Activated CD4-positive, alpha-beta T cell treated with anti-CD3 and anti-CD28 coated beads, Interleukin-2, amount 50 U/mL, for 1 hour (primary cell): ENCODE measurements at regions not wholly inside any gene's neighbourhood (a gene's known extent, or its start where the extent isn't known, plus 50 kb on each side); places are given as distances from the start of the nearest gene placed in this dataset.

Source experiments
- DNase-seq: peaks from one replicate; pipeline ENCODE4 v3.0.0-alpha.2; 2020

DNA sequence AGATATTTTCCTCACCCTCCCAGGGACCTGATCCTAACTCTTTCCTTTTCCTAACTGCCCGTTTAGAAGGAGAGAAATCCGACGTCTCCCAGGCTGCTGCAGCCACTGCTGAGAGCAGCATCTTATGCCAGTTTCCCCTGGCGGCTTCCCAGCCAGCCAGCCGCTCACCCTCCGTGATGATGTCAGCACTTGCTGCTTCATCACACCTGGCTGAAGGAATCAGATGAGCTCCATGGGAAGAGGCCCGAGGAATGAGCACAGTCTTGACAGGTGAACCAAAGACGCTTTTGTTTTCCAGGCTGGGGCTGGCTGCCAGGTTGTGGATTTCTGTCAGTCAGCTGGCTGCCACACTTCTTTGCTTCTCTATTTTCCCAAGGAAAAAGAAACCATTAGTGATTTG is 445.1 kb upstream of the RBMS3 start:
- no peak for DNase-seq

DNA sequence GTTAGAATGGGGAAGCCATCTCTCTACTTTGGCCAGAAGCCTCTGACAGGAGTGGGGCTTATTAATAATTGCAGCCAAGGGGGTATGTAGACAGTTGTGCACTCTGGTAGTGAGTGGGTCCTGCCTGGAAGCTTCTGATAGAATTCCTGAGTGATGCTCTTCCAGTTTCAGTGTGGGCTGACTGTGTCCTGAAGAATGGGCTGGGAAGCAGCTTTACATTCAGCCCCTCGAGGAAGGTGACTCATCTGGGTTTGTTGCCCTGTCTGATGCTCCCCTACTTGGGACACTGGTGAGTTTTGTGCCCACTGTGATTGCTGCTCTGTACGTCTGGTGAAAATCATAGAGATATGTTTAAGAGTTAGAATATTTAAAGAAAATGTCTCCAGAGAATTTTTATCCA is 444.7 kb upstream of the RBMS3 start:
- no peak for DNase-seq

DNA sequence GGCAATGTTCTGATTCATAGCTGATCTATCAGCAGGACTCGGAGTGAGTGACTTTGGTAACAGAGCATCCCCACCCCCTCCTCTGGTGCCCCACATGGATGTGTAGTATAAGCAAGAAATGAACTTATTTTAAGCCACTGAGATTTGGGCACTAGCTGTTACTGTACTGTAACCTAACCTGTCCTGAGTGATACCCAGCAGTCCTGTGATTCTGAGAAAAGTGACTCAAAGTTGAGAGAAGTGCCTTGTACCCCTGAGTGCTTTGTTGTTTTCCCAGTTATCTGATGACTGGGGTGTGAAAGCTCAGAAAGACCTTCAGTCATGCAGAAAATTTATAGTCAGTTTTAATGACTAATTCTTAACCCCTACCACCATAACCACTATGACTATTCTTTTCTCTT is 439.9 kb upstream of the RBMS3 start:
- no peak for DNase-seq

DNA sequence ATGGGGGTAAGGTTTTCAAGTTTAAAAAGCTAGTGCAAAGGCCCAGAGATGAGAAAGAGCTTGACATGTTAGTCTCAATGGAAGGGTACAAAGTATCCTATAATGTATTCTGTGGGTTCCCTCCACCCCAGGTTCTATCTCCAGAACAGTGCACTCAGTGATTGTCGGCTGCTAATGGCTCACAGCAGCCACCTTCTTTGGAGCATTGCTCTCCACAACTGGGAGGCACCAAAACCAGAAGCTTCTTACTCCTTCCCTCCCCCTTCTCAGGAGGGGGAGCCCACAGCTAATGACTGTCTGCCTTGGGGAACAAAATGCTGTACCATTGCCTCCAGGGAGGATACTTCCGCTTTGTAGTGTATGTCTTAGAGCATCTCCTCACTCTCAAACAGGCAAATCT is 439.4 kb upstream of the RBMS3 start:
- DNase-seq: no peak

DNA sequence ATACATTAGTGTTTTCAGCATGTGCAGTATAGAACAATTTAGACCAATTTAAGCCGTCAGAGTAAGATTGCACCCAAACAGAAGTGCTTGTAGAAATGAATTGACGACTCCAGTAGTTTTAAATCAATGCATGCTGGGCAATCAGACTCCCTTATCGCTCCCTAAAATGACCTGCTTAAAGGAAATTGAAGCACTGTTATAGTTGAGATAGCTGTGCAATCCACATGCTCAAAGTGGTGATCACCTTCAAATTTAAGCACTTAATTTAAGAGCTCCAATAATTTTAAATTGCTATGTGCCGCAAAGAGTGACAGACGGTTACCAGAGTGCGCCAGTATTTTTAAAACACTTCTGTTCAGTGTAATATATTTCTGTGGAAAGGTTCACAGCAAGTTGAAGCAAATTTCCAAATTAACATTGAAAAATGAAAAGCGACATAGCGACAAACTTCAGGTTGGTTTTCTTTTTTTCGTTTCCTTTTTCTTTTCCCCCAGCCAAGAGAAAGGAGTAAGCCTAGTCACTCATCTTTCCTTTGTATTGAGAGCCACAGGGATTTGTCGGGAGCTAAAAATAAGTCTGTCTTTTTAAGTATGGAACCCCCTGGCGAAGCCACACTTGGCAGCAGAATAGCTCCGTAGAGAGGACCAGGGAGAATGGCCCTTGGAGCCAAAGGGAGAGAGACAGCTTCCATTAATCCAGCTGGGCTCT is 436.4 kb upstream of the RBMS3 start:
- no peak for DNase-seq

DNA sequence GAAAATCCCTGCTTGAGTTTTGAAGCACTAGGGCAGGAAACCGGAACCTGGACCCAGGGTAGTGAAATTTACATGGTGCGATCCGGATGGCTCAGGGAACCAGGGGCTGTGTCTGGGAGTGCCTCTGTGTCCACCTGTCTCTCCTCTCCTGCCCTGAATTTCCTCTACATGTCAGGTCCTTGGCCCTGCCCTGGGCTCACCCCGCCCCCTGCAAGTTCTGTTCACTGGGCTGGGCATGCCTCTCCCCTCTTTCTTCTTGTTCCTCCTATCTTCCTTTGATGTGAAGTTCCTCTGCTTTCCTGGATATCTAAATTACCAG is 435.9 kb upstream of the RBMS3 start:
- no peak for DNase-seq

DNA sequence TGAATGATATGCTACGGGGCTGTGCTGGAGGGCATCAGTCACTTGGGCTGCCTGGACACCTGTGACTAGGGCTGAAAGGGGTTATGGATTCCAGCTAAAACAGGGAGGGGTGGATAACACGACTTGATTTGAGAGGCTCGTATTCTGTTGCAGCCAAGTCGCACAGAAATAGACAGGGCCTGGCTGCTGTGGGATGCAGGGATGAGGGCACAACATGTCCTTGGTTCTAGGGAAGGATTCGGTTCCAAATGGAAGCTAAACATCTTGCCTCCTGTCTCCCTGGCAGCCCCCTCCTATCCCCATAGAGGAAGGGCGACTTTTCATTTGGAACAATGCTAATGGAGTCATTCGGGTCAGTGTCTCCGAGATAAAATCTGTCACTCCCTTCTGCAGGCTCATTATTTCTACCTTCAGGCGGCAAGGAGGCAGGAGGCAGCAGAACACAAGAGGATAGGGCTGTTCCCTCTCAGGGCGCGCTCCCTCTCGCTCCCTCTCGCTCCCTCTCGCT is 433.8 kb upstream of the RBMS3 start:
- DNase-seq: no peak

DNA sequence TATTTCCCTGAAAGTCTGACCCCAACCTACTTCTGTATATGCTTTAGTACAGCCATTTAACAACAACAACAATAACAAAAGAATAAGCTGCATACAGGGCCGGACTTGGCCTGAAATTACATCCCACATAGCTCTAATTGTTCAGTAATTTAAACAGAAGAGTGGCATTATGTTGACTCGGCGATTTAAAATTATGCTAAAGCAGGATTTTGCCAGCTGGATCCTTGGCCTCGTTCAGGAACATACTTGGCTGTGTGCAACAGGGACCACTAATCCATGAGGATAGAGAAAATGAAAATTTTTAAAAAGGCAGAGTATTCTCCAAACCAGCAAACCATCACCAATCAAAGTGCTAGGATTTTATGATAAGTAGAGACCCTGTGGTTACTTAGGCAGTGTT is 433.1 kb upstream of the RBMS3 start:
- no peak for DNase-seq

DNA sequence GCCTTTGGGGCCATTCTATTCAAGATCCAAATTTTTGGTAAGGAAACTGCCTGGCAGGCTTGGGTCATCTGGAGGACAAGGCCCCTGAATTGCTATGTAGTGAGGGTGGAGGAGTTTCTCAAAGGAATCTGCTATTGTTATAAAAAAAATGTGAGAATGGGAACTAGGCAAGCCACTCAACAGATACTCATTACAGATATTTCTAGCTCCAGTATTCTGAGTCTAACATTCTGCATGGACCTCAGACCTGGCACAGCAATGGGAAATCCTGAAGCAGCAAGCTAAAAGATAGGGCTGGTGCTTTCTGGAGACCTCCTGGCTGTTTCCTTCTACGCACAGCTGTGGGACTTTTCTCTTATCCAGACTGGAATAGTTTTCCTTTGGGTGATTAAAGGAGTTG is 430.7 kb upstream of the RBMS3 start:
- no peak for DNase-seq

DNA sequence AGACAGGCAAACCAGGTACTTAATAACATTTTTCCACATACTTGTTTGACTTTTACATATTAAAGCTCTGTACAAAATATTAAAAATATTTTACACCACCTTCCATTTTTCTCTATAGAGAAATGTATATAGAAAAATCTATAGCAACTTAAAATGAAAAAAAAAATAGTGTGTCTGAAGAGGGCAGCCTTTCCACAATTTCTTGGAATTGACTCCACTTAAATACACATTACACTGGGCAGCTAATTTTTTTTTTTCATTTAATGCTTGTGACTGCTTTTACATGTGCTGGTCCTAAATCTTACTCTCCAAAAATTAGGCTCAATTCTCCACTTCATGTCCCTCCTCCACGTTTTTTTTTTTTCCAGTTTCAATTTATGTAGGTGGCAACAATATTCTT is 427.0 kb upstream of the RBMS3 start:
- DNase-seq: no peak

DNA sequence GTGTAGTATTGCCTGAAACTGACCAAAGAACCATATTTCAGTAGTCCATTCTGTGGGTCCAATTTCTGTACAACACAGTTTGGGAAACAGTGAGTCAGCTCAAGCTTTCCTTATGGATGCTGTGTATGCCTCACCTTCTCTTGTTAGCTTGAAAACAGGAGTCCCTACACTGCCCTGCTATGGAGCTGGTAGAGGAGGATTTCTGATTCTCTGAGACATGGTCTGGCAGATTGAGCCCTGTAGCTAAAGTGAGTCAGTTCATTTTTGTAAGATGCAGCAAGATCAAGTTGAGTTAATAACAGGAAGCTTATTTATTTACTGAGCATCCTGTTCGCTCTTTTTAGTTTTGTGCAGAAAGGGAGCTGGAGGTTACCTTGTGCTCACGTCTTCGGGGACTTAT is 424.1 kb upstream of the RBMS3 start:
- no peak for DNase-seq

DNA sequence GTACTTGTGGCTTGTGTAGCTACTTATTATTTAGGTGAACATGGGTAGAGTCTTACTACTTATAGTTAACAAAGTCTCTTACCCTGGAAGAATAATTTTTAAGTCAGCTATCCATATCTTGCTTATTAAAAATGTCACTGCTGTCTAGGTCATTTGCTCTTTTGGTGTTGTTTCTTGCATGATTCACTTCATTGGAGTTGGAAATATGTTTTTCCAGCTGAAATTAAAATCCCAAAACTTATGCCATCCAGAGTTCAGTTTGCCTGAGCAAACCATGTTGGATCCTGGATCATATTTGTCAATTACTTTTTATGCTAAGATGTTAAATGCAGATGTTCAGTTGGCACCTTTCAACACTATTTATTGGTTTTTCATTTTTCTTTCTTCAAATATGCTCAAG is 421.0 kb upstream of the RBMS3 start:
- no peak for DNase-seq

DNA sequence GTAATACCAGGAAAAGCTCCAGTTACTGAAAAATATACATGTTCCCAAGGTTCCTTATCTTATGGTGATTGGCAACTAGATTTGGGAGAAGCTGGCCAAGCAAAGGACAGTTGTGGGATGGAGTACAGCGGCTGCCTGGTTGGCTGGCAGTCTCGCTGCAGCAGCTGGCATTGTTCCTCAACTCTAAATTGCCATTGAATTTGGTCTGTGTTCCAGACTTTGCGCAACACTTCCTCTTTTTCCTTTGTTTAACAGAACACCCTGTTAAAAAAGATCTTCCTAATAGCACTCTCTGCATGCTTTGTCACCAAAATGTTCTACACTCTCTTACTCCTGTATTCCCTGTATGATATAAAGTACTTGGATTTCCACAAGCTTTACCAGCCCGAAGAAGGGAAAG is 420.6 kb upstream of the RBMS3 start:
- no peak for DNase-seq

DNA sequence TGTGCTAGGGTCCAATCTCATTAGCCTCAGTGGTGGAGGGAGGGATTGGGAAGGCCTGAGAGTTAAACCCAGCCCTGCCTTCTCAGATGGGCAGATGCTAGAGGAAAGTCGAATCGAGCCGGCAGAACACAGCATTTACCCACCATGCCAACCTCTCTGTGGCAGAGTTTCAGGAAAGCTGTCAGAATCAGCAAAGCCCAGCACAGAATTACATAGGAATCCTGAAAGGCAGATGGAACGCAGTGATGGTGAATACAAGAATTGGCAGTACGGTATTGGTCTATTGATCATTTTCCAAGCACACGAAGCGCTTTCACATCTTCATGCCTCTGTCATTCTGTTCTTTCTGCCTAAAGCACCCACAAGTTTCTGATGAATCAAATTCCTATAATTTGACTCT is 417.7 kb upstream of the RBMS3 start:
- DNase-seq: no peak

DNA sequence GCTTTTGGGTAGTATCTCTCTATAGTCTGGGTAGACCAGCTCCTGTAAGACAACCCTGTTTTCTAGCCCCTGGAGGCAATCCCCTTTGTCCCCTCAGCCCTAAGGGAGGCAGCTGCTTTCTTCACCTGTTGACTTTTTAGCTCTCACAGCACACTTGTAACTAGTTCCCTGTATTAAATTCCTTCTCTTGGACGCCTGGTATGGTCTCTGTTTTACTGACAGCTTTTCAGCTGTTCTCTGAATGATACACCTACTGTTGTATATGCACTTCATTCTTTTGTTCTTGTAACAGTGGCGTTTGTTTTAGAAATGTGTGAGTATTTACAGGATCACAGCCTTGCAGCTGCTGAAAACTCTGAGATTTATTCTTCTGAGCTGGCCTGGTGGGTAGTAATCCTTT is 413.0 kb upstream of the RBMS3 start:
- no peak for DNase-seq

DNA sequence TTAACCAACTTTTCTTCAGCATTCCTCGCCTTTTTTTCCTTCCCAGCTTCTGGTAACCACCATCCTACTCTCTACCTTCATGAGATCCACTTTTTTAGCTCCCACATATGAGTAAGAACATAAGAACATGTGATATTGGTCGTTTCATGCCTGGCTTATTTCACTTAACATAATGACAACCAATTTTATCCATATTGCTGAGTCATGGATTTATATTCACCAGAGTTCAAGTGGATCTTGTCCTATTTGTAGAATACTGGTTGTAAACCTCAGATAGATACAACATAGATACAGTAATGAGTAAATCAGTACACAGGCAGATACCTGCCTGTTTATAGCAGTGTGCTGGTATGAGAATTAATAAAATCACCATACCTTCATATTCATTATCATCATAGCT is 412.0 kb upstream of the RBMS3 start:
- no peak for DNase-seq

DNA sequence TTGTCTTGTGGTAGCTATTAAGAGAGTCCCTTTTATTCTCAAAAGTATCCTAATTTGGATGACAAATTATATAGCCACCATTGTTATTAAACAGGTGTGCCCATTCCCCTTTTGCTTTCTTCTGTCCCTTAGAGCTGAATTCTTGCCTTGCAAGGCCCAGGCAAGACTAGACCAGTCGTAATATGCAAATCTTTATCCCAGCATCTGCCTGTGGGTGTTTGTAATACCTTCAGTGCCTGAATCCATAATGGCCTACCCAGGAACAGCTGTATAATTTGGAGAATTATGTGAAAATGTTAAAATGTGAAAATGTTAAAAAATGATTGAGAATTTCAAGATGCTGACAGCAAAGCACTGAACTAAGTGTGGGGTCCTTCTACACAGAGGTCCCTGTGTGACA is 403.0 kb upstream of the RBMS3 start:
- no peak for DNase-seq

DNA sequence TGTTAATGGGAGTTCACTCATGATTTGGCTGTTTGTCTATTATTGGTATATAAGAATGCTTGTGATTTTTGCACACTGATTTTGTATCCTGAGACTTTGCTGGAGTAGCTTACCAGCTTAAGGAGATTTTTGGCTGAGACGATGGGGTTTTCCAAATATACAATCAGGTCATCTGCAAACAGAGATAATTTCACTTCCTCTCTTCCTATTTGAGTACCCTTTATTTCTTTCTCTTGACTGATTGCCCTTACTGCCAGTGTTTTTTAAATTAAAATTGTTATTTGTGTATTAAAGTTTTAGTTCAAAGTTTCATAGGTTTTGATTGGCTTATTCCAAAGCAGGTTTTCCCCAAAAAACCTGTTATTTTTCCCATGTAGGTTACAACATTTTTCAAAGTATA is 390.5 kb upstream of the RBMS3 start:
- DNase-seq: no peak

DNA sequence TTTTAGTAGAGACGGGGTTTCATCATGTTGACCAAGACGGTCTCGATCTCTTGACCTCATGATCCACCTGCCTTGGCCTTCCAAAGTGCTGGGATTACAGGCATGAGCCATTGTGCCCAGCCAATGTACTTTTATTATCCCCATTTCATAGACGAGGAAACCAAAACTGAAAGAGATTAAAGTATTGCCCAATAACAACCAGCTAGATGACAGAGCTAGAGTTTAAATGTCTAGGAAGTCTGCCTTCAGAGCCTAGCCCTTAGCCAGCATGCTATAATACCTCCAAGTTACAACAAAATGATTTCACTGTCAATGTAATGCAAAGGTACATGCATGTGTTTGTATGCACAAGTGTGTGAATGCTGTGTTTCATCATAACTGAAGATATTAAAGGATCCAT is 389.4 kb upstream of the RBMS3 start:
- DNase-seq: no peak

DNA sequence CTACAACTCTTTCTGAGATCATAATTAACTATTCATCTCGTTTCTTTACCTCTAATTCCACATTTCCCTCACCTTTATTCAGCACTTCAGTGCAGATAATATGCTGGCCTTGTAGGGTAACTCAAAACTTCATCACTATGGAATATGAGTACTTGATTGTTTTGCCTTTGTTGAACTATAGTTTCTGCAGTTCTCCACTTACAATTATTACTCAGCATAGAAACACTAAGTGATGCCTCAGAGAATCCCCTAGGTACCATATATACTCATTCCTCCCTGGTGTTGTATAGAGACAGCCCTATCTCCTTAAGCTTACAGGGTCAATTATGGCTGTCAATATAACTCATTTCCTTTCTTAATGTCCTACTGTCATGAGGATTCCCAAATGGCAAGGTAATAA is 380.6 kb upstream of the RBMS3 start:
- no peak for DNase-seq

DNA sequence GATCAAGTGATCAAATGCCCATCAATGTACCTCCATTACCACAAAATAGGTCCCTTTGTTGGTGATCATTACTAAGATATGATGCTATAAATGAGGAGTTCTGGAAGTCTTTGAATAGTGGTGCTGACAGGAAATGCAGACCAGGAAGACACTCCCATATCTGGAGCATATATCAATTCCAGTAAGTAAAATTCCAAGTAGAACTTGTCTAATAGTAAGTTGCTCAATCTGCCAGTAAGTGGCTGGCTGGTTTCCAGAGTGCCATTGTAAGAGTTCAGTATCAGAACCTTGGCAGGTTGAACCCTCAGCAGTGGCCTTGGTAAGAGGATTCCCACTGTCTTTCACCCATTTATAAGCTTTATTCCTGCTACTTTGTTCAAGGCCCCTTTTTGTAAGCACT is 379.9 kb upstream of the RBMS3 start:
- no peak for DNase-seq

DNA sequence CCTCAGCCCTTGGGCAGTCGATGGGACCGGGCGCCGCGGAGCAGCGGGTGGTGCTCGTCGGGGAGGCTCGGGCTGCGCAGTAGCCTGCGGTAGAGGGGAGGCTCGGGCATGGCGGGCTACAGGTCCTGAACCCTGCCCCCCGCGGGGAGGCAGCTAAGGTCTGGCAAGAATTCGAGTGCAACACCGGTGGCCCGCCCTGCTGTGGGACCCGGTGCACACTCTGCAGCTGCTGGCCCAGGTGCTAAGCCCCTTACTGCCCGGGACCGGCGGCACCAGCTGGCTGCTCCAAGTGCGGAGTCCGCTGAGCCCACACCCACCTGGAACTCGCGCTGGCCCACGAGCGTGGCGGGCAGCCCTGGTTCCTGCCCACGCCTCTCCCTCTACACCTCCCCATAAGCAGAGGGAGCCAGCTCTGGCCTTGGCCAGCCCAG is 377.7 kb upstream of the RBMS3 start:
- no peak for DNase-seq

DNA sequence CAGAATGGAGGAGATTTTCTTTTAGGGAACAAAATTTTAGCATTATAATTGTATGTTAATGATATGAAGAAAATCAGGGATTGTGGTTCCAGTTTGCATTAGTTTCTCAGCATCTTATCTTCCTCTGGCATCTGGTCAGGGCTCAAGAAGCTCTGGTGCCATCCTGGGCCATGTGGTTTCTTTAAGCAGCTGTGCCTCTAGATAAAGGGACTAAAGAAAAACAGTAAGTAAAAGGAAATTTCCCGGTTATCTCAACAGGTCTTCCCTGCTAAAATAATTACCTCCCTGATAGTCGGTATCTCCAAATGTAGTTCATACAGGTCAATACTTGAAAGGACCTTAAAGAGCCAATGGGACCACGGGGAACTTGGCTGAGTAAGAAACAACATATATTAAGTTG is 375.1 kb upstream of the RBMS3 start:
- DNase-seq: no peak

DNA sequence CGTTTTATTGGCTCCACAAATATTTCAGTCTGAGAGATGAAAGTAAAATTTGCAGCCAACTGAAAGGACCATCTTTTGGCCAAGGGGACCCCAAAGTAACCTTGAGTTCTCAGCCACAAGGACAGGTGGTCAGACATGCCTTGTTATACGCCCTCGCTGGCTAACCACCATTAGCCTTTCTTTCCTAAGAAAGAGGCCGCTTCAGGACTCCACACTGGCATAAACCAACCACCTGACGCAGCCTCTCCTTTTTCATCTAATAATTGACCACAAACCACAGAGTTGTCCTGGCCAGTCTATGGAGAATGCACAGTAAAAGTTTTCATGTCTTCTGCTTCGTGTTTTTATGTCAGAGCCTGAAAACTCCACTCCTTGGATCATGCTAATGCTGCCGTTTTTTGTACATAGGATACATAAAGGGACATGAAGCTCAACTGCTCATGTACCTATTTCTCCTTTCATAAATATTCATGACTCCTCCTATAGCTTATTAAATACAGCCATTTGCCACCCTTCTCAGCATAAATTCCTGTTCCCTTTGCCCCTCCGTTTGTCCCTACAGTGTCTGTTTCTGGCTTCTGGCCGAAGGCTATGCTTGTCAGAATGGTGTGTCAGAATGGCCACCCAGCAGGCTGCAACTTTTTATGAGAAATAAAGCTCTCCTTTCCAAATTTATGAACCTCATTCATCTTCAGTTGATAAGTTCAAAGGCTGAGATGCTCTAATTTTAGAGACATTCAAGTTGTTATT is 374.1 kb upstream of the RBMS3 start:
- DNase-seq: no peak

DNA sequence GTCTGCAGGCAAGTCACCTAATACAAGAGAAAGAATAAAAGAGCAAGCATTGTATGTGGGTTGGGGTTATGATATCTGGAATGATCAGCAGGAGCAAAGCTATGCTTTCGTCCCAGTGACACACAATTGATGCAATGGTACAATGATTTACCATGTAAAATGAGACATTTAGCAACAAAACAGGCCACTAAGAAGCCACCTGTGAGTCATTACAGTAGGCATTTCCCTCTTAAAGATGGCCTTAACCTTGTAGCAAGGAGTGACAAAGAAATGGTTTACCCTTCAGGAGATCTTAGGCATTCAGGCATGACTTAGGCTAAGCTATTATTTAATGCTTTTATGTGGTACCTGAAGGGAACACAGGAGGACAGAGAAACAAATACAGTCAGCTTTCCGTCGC is 373.3 kb upstream of the RBMS3 start:
- DNase-seq: no peak
